GM23338 (cell line): ENCODE measurements at regions not wholly inside any gene's neighbourhood (a gene's known extent, or its start where the extent isn't known, plus 50 kb on each side); places are given as distances from the start of the nearest gene placed in this dataset.

Experiments used
- ATAC-seq: fragments of 200-7000 bp; cut with Tn5 transposase; 3 replicates; pipeline ENCODE4 v1.9.1; 2020
- DNase-seq: peaks from one replicate; pipeline ENCODE4 v3.0.0-alpha.2; 2015; ENCODE audit warnings: low spot score
- H2AFZ ChIP-seq: fragments of 200-600 bp; sonication (generic); 2 replicates; pipeline ENCODE4 v1.8.0; 2016; ENCODE audit warnings: antibody characterized with exemption, mild to moderate bottlenecking, moderate library complexity
- H3F3A ChIP-seq: fragments of 200-600 bp; sonication (generic); replicated peaks from 2 replicates; pipeline ENCODE4 v1.8.0; 2017; ENCODE audit warnings: antibody characterized with exemption, mixed run types, low read depth
- H3K27ac ChIP-seq: fragments of 200-600 bp; sonication (generic); 2 replicates; pipeline ENCODE4 v1.6.1; 2016; ENCODE audit warnings: low read depth
- H3K27me3 ChIP-seq: fragments of 200-600 bp; sonication (generic); 2 replicates; pipeline ENCODE4 v1.8.0; 2016; ENCODE audit warnings: mild to moderate bottlenecking, mixed run types, moderate library complexity; ENCODE audit not compliant: insufficient read depth
- H3K36me3 ChIP-seq: fragments of 200-600 bp; sonication (generic); 2 replicates; pipeline ENCODE4 v1.8.0; 2016; ENCODE audit warnings: mild to moderate bottlenecking; ENCODE audit not compliant: insufficient read depth
- H3K4me1 ChIP-seq: fragments of 200-600 bp; sonication (generic); 2 replicates; pipeline ENCODE4 v1.8.0; 2016; ENCODE audit warnings: mild to moderate bottlenecking, moderate library complexity; ENCODE audit not compliant: insufficient read depth
- H3K4me2 ChIP-seq: fragments of 200-600 bp; sonication (generic); 2 replicates; pipeline ENCODE4 v1.7.1; 2017; ENCODE audit warnings: mixed run types
- H3K4me3 ChIP-seq: fragments of 200-600 bp; sonication (generic); 2 replicates; pipeline ENCODE4 v1.6.1; 2016; ENCODE audit warnings: mixed run types
- H3K79me2 ChIP-seq: fragments of 200-600 bp; sonication (generic); replicated peaks from 2 replicates; pipeline ENCODE4 v1.8.0; 2017; ENCODE audit warnings: mild to moderate bottlenecking; ENCODE audit not compliant: insufficient read depth
- H3K9me2 ChIP-seq: fragments of 200-600 bp; sonication (generic); 2 replicates; pipeline ENCODE4 v1.8.0; 2017; ENCODE audit not compliant: insufficient read depth
- H4K20me1 ChIP-seq: fragments of 200-600 bp; sonication (generic); replicated peaks from 2 replicates; pipeline ENCODE4 v1.8.0; 2017; ENCODE audit warnings: mild to moderate bottlenecking; ENCODE audit not compliant: insufficient read depth
- H3K27ac Mint-ChIP-seq: 2 replicates; pipeline ENCODE4 v1.8.0; 2020; ENCODE audit warnings: inconsistent platforms, mild to moderate bottlenecking, moderate library complexity, mixed read lengths
- H3K27me3 Mint-ChIP-seq: 3 replicates; pipeline ENCODE4 v1.8.0; 2022; ENCODE audit warnings: low read depth, mild to moderate bottlenecking, moderate library complexity, mixed read lengths, inconsistent platforms; ENCODE audit not compliant: insufficient read depth, poor library complexity
- H3K36me3 Mint-ChIP-seq: 3 replicates; pipeline ENCODE4 v1.8.0; 2021; ENCODE audit warnings: low read depth, mild to moderate bottlenecking, inconsistent platforms, moderate library complexity, mixed read lengths
- H3K4me1 Mint-ChIP-seq: 3 replicates; pipeline ENCODE4 v1.8.0; 2020; ENCODE audit warnings: mild to moderate bottlenecking, inconsistent platforms, mixed read lengths
- H3K4me3 Mint-ChIP-seq: 3 replicates; pipeline ENCODE4 v1.8.0; 2021; ENCODE audit warnings: moderate library complexity, mild to moderate bottlenecking, inconsistent platforms, mixed read lengths
- H3K9me3 Mint-ChIP-seq: 3 replicates; pipeline ENCODE4 v1.8.0; 2020; ENCODE audit warnings: moderate library complexity, mild to moderate bottlenecking, inconsistent platforms, mixed read lengths
- EZH2 ChIP-seq: fragments of 200-600 bp; sonication (generic); IDR thresholded peaks from one replicate; pipeline ENCODE4 v1.8.0; 2017; ENCODE audit warnings: antibody characterized with exemption, mild to moderate bottlenecking, low read depth; ENCODE audit not compliant: unreplicated experiment
- EZH2phosphoT487 ChIP-seq: fragments of 200-600 bp; sonication (generic); IDR thresholded peaks from one replicate; pipeline ENCODE4 v1.8.1; 2018; ENCODE audit warnings: antibody characterized with exemption; ENCODE audit not compliant: unreplicated experiment
- JUNB ChIP-seq: IDR thresholded peaks from one replicate; pipeline ENCODE4 v1.6.1; 2016; ENCODE audit warnings: antibody characterized with exemption; ENCODE audit not compliant: unreplicated experiment
- NANOG ChIP-seq: IDR thresholded peaks from 2 replicates; pipeline ENCODE4 v1.6.1; 2016; ENCODE audit warnings: antibody characterized with exemption, borderline replicate concordance
- POLR2AphosphoS5 ChIP-seq: IDR thresholded peaks from 2 replicates; pipeline ENCODE4 v1.6.1; 2016; ENCODE audit warnings: antibody characterized with exemption, low read depth
- REST ChIP-seq: IDR thresholded peaks from one replicate; pipeline ENCODE4 v1.6.1; 2018; ENCODE audit warnings: antibody characterized with exemption; ENCODE audit not compliant: unreplicated experiment
- STAT1 ChIP-seq: IDR thresholded peaks from one replicate; pipeline ENCODE4 v1.6.1; 2016; ENCODE audit warnings: antibody characterized with exemption; ENCODE audit not compliant: unreplicated experiment
- ZNF331 ChIP-seq: fragments of 250-450 bp; sonication (Bioruptor Pico); IDR thresholded peaks from 2 replicates; pipeline ENCODE4 v1.5.0; 2020; ENCODE audit warnings: low read depth, mild to moderate bottlenecking, moderate library complexity
- ZNF462 ChIP-seq: fragments of 250-450 bp; sonication (Bioruptor Pico); IDR thresholded peaks from 2 replicates; pipeline ENCODE4 v1.5.0; 2020; ENCODE audit warnings: mild to moderate bottlenecking, moderate library complexity
- TF ChIP-seq, protein P1 (sequence below), 2 experiments: fragments of 200-600 bp in 1 of 2; sonication (generic) in 1 of 2; conservative IDR thresholded peaks; 2 replicates each; pipeline versions ENCODE4 v1.5.1 to v1.6.1; 2016 to 2017; ENCODE audit warnings: antibody characterized with exemption in 2 of 2, low read depth in 2 of 2, mild to moderate bottlenecking in 2 of 2, moderate library complexity in 1 of 2

GRCh38 chr5:159402311-159402710 lies 72.0 kb upstream of the IL12B start:
- Mint-ChIP-seq H3K4me1 (peaks cover 6% of the 10 kb centered on the region; the same call in 2 of the 3 replicates), H3K4me3 (no peak overlapping the region), H3K36me3 (no peaks in the 10 kb centered on the region), H3K9me3 (no peaks in the 10 kb centered on the region; the same call in 2 of the 3 replicates), H3K27ac (no peak overlapping the region), H3K27me3 (peaks cover 6% of the 10 kb centered on the region)
- Histone ChIP-seq H3K4me3 (no peak overlapping the region), H3K4me2 (no peak overlapping the region), H3K36me3 (no peaks in the 10 kb centered on the region), H3K4me1 (no peaks in the 10 kb centered on the region), H3K27me3 (no peaks in the 10 kb centered on the region), H3K9me2 (no peaks in the 10 kb centered on the region), H3F3A (no peaks in the 10 kb centered on the region), H3K79me2 (no peaks in the 10 kb centered on the region), H3K27ac (no peak overlapping the region), H2AFZ (peak overlapping the region; percentile 14; the same call in 1 of the 2 replicates), H4K20me1 (no peaks in the 10 kb centered on the region)
- TF ChIP-seq POLR2AphosphoS5, result no peak
- TF ChIP-seq JUNB, result no peak
- no peak for TF ChIP-seq ZNF462 (CRISPR knock-in tag)
- no peak for TF ChIP-seq REST
- TF ChIP-seq STAT1, result no peak
- TF ChIP-seq ZNF331, result no peak
- no peak for TF ChIP-seq EZH2
- TF ChIP-seq, protein P1, sequence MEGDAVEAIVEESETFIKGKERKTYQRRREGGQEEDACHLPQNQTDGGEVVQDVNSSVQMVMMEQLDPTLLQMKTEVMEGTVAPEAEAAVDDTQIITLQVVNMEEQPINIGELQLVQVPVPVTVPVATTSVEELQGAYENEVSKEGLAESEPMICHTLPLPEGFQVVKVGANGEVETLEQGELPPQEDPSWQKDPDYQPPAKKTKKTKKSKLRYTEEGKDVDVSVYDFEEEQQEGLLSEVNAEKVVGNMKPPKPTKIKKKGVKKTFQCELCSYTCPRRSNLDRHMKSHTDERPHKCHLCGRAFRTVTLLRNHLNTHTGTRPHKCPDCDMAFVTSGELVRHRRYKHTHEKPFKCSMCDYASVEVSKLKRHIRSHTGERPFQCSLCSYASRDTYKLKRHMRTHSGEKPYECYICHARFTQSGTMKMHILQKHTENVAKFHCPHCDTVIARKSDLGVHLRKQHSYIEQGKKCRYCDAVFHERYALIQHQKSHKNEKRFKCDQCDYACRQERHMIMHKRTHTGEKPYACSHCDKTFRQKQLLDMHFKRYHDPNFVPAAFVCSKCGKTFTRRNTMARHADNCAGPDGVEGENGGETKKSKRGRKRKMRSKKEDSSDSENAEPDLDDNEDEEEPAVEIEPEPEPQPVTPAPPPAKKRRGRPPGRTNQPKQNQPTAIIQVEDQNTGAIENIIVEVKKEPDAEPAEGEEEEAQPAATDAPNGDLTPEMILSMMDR (conservative IDR thresholded peaks at IDR 0.05; ENCODE audit: low read depth in 2 of 2), result no peak
- TF ChIP-seq NANOG, result no peak
- TF ChIP-seq EZH2phosphoT487, result no peak
- no peak for DNase-seq
- no peak for ATAC-seq
